Lower leg skin (tissue), 3 donors: ENCODE measurements at regions not wholly inside any gene's neighbourhood (a gene's known extent, or its start where the extent isn't known, plus 50 kb on each side); places are given as distances from the start of the nearest gene placed in this dataset.
"Not testable (repeated sequence)": the region's sequence is repeated elsewhere in the genome, so short reads cannot be mapped to it uniquely, and the experiment has no call there.

Source experiments
- POLR2A ChIP-seq, 2 donors: fragments of 450-650 bp; IDR thresholded peaks; one replicate each; pipeline ENCODE4 v1.6.1; 2016 to 2017; ENCODE audit warnings: antibody characterized with exemption in 2 of 2, mild to moderate bottlenecking in 1 of 2, moderate library complexity in 1 of 2
- TF ChIP-seq, protein P1 (sequence below), 3 donors: fragments of 450-650 bp; IDR thresholded peaks; one replicate each; pipeline ENCODE4 v1.5.1; 2016; ENCODE audit warnings: antibody characterized with exemption in 3 of 3, mild to moderate bottlenecking in 3 of 3, moderate library complexity in 2 of 3

DNA sequence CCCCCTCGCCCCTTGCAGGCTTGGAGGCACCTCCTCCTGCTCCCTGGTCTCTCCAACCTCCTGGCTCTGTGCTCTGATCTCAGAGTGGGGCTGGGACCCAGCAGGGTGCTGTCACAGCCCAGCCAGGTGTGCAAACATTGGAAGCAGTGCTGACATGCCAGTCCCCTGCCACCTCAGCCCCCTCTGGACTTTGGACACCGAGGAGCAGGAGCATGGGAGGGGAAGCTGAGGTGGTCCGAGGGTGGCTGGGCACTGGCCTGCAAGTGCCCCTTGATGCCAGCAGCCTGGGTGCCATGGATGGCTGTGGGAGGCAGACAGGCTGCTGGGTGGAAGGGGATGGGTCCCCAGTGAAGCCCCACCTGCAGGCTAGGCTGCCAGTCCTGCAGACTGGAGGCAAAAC lies 860.9 kb upstream of the ALG10B start:
- TF ChIP-seq POLR2A (IDR thresholded peaks at IDR 0.05) = not testable (repeated sequence)
- TF ChIP-seq, protein P1, sequence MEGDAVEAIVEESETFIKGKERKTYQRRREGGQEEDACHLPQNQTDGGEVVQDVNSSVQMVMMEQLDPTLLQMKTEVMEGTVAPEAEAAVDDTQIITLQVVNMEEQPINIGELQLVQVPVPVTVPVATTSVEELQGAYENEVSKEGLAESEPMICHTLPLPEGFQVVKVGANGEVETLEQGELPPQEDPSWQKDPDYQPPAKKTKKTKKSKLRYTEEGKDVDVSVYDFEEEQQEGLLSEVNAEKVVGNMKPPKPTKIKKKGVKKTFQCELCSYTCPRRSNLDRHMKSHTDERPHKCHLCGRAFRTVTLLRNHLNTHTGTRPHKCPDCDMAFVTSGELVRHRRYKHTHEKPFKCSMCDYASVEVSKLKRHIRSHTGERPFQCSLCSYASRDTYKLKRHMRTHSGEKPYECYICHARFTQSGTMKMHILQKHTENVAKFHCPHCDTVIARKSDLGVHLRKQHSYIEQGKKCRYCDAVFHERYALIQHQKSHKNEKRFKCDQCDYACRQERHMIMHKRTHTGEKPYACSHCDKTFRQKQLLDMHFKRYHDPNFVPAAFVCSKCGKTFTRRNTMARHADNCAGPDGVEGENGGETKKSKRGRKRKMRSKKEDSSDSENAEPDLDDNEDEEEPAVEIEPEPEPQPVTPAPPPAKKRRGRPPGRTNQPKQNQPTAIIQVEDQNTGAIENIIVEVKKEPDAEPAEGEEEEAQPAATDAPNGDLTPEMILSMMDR (IDR thresholded peaks at IDR 0.05) = not testable (repeated sequence)
